HFFc6 (cell line): ENCODE measurements at regions not wholly inside any gene's neighbourhood (a gene's known extent, or its start where the extent isn't known, plus 50 kb on each side); places are given as distances from the start of the nearest gene placed in this dataset.

Experiments used
- DNase-seq: peaks from one replicate; pipeline ENCODE4 v3.0.0-alpha.2; 2018
- H3K27ac Mint-ChIP-seq: 2 replicates; pipeline ENCODE4 v1.8.0; 2020; ENCODE audit warnings: mild to moderate bottlenecking, mixed read lengths
- H3K27me3 Mint-ChIP-seq: 2 replicates; pipeline ENCODE4 v1.8.0; 2021; ENCODE audit warnings: mild to moderate bottlenecking, moderate library complexity, mixed read lengths; ENCODE audit not compliant: insufficient read depth
- H3K36me3 Mint-ChIP-seq: 2 replicates; pipeline ENCODE4 v1.8.0; 2021; ENCODE audit warnings: low read depth, mixed read lengths
- H3K4me1 Mint-ChIP-seq: 2 replicates; pipeline ENCODE4 v1.8.0; 2020; ENCODE audit warnings: low read depth, mixed read lengths
- H3K4me3 Mint-ChIP-seq: 2 replicates; pipeline ENCODE4 v1.8.0; 2020; ENCODE audit warnings: mild to moderate bottlenecking, moderate library complexity, mixed read lengths
- H3K9me3 Mint-ChIP-seq: 2 replicates; pipeline ENCODE4 v1.8.0; 2020; ENCODE audit warnings: mild to moderate bottlenecking, mixed read lengths
- CTCF ChIP-seq: fragments of 200-600 bp; sonication (generic); IDR thresholded peaks from 2 replicates; pipeline ENCODE4 v1.5.0; 2021; ENCODE audit warnings: antibody characterized with exemption, mild to moderate bottlenecking

DNA sequence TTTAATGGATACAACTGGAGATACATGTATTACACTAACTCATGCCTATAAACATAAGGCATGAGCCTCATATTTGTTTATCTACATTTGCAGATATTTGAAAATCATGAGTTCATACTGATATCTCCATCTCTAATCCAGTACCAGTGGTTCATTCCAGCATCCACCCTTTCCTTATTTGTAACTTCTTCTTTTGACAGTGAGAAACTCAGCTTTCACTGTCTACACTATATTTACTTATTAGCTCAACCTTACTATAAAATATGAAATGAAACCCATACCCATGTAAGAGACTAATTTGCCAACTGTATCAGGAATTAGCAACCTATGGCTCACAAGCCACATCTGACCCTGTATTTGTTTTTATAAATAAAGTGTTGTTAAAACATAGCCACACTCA, 161.9 kb upstream of the GPRIN3 start:
- no peaks in the 10 kb centered on the region; the same call in 1 of the 2 replicates for H3K27me3 Mint-ChIP-seq
- H3K4me1 Mint-ChIP-seq, result peaks cover 32% of the 10 kb centered on the region
- peak overlapping the region; percentile 75 for H3K4me3 Mint-ChIP-seq
- no peak for TF ChIP-seq CTCF
- DNase-seq, result no peak
- peak overlapping the region; percentile 92 for H3K27ac Mint-ChIP-seq
- H3K36me3 Mint-ChIP-seq, result no peaks in the 10 kb centered on the region
- H3K9me3 Mint-ChIP-seq, result no peaks in the 10 kb centered on the region

- H3K27me3 Mint-ChIP-seq, result no peaks in the 10 kb centered on the region; the same call in 1 of the 2 replicates
- H3K27ac Mint-ChIP-seq, result peak overlapping the region; percentile 70
- DNase-seq, result no peak
- no peak overlapping the region; the same call in 1 of the 2 replicates for H3K4me3 Mint-ChIP-seq
- no peaks in the 10 kb centered on the region for H3K9me3 Mint-ChIP-seq
- peaks cover 32% of the 10 kb centered on the region for H3K4me1 Mint-ChIP-seq
- no peak for TF ChIP-seq CTCF
- H3K36me3 Mint-ChIP-seq, result no peaks in the 10 kb centered on the region
Observed at GRCh38 chr4:89468602-89469001, 161.0 kb upstream of the GPRIN3 start.

DNA sequence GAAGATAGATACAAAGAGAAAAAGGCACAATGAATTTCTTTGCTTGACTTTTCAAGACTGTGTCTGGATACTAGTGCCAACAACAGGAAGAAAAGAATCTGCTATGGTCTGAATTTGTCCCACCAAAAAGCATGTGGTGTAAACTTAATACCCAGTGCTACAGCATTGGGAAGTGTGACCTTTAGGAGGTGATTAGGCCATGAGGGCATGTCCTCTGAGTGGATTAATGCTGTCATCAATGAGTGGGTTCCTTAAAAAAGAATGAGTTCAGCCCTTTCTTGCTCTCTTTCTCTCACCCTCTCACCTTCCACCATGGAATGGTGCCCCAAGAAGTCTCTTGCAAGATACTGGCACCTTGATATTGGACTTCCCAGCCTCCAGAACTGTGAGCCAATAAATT, 155.7 kb upstream of the GPRIN3 start:
- no peak overlapping the region for H3K27ac Mint-ChIP-seq
- no peak for TF ChIP-seq CTCF
- H3K27me3 Mint-ChIP-seq, result no peaks in the 10 kb centered on the region
- no peak overlapping the region for H3K4me3 Mint-ChIP-seq
- H3K36me3 Mint-ChIP-seq, result no peaks in the 10 kb centered on the region
- peaks cover 2% of the 10 kb centered on the region for H3K4me1 Mint-ChIP-seq
- DNase-seq, result no peak
- no peaks in the 10 kb centered on the region for H3K9me3 Mint-ChIP-seq

DNA sequence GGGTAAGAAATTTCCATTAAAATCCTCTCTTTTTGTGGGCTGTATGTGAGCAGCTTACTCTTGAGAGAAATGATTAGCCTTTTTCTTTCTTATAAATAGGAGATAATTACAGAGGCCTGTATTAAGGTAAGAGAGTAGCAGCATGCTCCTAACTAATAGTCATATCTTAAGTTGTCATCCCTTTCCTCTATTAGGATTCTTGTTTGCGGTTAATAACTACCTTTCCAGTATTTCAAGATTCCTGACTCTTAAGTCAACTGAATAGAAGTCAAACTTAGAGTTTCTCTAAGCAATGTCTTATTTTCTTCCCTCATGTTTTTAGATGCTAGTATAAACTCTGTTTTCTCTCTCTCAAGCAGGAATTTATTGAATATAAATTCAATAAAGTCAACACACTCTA, 139.9 kb upstream of the GPRIN3 start:
- TF ChIP-seq CTCF, result no peak
- Mint-ChIP-seq H3K27ac (no peak overlapping the region), H3K9me3 (peaks cover 18% of the 10 kb centered on the region), H3K4me1 (no peaks in the 10 kb centered on the region), H3K4me3 (no peak overlapping the region), H3K36me3 (peaks cover 10% of the 10 kb centered on the region; the same call in 1 of the 2 replicates), H3K27me3 (peaks cover 3% of the 10 kb centered on the region)
- no peak for DNase-seq

GRCh38 chr4:89446193-89446592, 138.6 kb upstream of the GPRIN3 start:
- peaks cover 3% of the 10 kb centered on the region for H3K27me3 Mint-ChIP-seq
- no peaks in the 10 kb centered on the region for H3K4me1 Mint-ChIP-seq
- TF ChIP-seq CTCF, result no peak
- peaks cover 10% of the 10 kb centered on the region; the same call in 1 of the 2 replicates for H3K36me3 Mint-ChIP-seq
- no peak for DNase-seq
- H3K27ac Mint-ChIP-seq, result no peak overlapping the region
- no peak overlapping the region for H3K4me3 Mint-ChIP-seq
- peaks cover 18% of the 10 kb centered on the region for H3K9me3 Mint-ChIP-seq

DNA sequence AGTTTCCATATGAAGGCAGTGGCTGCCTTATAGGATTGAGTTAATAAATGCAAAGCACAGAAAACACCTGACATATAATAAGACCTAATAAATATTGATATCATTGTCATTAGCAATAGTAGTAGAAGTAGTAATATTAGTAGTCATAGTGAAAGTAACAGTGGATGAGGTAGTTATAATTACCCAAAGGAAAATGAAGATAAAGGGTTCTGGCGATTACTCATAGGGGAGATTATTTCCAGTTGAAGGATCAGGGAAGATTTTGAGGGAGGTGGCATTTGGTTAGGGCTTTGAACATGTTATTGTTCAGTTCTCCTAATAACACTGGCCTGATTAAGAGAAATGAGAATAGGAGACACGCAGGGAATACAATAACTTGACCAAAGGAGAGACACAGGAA, 131.9 kb upstream of the GPRIN3 start:
- DNase-seq, result no peak
- no peak overlapping the region for H3K4me3 Mint-ChIP-seq
- H3K4me1 Mint-ChIP-seq, result no peaks in the 10 kb centered on the region
- H3K9me3 Mint-ChIP-seq, result no peaks in the 10 kb centered on the region; the same call in 1 of the 2 replicates
- no peak overlapping the region for H3K27ac Mint-ChIP-seq
- no peaks in the 10 kb centered on the region; the same call in 1 of the 2 replicates for H3K27me3 Mint-ChIP-seq
- no peaks in the 10 kb centered on the region for H3K36me3 Mint-ChIP-seq
- no peak for TF ChIP-seq CTCF
